ENCODE measurements at regions not wholly inside any gene's neighbourhood (a gene's known extent, or its start where the extent isn't known, plus 50 kb on each side); places are given as distances from the start of the nearest gene placed in this dataset.
A peak's percentile ranks its signal among the peaks of the same experiment; 100 is the strongest.

DNA sequence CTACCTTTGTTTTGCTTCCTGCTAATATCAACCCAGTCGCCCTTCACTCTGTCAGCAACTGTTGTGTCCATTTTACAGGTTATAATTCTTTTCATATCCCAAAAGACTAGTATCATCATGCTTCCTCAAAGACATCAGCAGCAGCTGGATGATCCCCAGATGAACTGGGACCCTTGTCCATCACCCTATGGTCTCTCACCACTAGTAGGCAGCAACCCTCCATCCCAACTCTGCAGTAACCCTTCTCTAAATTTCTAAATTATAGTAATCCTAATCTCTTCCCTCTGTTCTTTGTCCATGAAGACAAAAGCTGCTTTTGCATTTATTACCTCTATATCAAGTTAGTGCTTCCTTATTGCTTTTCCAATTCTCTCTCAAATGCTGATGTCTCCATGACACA, 1025.8 kb downstream of the FAM181B start:
- no peak overlapping the region for H3K9ac ChIP-seq (ENCODE audit: control insufficient read depth, insufficient read depth, low read length)
- in situ Hi-C loops (cut with MboI) = no loop called here
- no peak overlapping the region for H2AFZ ChIP-seq (ENCODE audit: control insufficient read depth, low read depth, low read length)
- H3K4me3 ChIP-seq = no peak overlapping the region
- H3K4me2 ChIP-seq (ENCODE audit: control insufficient read depth, insufficient read depth) = no peak overlapping the region
- ChIA-PET RAD21 (ENCODE audit: unreplicated experiment) (interaction anchor here (0.6 kb wide), 1 partner anchor 781 kb away, joined by 3 read pairs; no protein-coding TSS in a partner anchor), SMC1A (ENCODE audit: uncharacterized antibody, unreplicated experiment) (interaction anchor here (0.7 to 1.7 kb wide), 2 partner anchors 9 to 254 kb away, joined by 3 read pairs; no protein-coding TSS in a partner anchor), POLR2A (no interaction called here), CTCF (interaction anchor here (0.8 to 2.1 kb wide), 4 partner anchors 9 to 518 kb away, joined by 3 to 7 read pairs (median 4); no protein-coding TSS in a partner anchor)
- H4K20me1 ChIP-seq (ENCODE audit: control insufficient read depth, insufficient read depth) = no peaks in the 10 kb centered on the region
- DNase-seq (ENCODE audit: low read depth, low spot score) = no peak
- H3K4me1 ChIP-seq (ENCODE audit: control insufficient read depth, insufficient read depth, low read length) = no peaks in the 10 kb centered on the region
- peak; percentile 44 for TF ChIP-seq RAD21 (IDR thresholded peaks at IDR 0.05; ENCODE audit: insufficient read depth, low read depth, low read length)
- no peak for TF ChIP-seq IKZF2 (IDR thresholded peaks at IDR 0.05)
- TF ChIP-seq MYB (IDR thresholded peaks at IDR 0.05; ENCODE audit: borderline replicate concordance, low read depth, low read length) = no peak
- TF ChIP-seq STAT1 (conservative IDR thresholded peaks at IDR 0.05) = no peak
- TF ChIP-seq, protein P1, sequence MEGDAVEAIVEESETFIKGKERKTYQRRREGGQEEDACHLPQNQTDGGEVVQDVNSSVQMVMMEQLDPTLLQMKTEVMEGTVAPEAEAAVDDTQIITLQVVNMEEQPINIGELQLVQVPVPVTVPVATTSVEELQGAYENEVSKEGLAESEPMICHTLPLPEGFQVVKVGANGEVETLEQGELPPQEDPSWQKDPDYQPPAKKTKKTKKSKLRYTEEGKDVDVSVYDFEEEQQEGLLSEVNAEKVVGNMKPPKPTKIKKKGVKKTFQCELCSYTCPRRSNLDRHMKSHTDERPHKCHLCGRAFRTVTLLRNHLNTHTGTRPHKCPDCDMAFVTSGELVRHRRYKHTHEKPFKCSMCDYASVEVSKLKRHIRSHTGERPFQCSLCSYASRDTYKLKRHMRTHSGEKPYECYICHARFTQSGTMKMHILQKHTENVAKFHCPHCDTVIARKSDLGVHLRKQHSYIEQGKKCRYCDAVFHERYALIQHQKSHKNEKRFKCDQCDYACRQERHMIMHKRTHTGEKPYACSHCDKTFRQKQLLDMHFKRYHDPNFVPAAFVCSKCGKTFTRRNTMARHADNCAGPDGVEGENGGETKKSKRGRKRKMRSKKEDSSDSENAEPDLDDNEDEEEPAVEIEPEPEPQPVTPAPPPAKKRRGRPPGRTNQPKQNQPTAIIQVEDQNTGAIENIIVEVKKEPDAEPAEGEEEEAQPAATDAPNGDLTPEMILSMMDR (IDR thresholded peaks at IDR 0.05 in 2 of 3, conservative IDR thresholded peaks at IDR 0.05 in 1 of 3; ENCODE audit: control insufficient read depth in 2 of 3, extremely low read depth in 1 of 3, insufficient read depth in 1 of 3, low read depth in 3 of 3, low read length in 3 of 3) = peak; percentile 31 to 52 (median 37)
- TF ChIP-seq SPI1 (IDR thresholded peaks at IDR 0.05; ENCODE audit: borderline replicate concordance, insufficient read depth, low read depth, low read length) = no peak
- TF ChIP-seq TBL1XR1 (IDR thresholded peaks at IDR 0.05; ENCODE audit: low read depth, low read length) = no peak
- TF ChIP-seq, protein P2, sequence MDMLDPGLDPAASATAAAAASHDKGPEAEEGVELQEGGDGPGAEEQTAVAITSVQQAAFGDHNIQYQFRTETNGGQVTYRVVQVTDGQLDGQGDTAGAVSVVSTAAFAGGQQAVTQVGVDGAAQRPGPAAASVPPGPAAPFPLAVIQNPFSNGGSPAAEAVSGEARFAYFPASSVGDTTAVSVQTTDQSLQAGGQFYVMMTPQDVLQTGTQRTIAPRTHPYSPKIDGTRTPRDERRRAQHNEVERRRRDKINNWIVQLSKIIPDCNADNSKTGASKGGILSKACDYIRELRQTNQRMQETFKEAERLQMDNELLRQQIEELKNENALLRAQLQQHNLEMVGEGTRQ (IDR thresholded peaks at IDR 0.05; ENCODE audit: borderline replicate concordance, low read depth, low read length) = no peak
- no peak for TF ChIP-seq POU2F2 (IDR thresholded peaks at IDR 0.05; ENCODE audit: borderline replicate concordance, low read depth, low read length)
- TF ChIP-seq RCOR1 (conservative IDR thresholded peaks at IDR 0.05; ENCODE audit: low read depth, low read length) = no peak
- no peak for TF ChIP-seq CREB1 (IDR thresholded peaks at IDR 0.05; ENCODE audit: low read depth)
- no peak for TF ChIP-seq BMI1 (IDR thresholded peaks at IDR 0.05; ENCODE audit: borderline replicate concordance)
- no peak for TF ChIP-seq POLR2A (IDR thresholded peaks at IDR 0.05; ENCODE audit: low read depth, low read length)
- TF ChIP-seq, protein P3, sequence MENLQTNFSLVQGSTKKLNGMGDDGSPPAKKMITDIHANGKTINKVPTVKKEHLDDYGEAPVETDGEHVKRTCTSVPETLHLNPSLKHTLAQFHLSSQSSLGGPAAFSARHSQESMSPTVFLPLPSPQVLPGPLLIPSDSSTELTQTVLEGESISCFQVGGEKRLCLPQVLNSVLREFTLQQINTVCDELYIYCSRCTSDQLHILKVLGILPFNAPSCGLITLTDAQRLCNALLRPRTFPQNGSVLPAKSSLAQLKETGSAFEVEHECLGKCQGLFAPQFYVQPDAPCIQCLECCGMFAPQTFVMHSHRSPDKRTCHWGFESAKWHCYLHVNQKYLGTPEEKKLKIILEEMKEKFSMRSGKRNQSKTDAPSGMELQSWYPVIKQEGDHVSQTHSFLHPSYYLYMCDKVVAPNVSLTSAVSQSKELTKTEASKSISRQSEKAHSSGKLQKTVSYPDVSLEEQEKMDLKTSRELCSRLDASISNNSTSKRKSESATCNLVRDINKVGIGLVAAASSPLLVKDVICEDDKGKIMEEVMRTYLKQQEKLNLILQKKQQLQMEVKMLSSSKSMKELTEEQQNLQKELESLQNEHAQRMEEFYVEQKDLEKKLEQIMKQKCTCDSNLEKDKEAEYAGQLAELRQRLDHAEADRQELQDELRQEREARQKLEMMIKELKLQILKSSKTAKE (IDR thresholded peaks at IDR 0.05; ENCODE audit: low read depth, poor library complexity, severe bottlenecking) = no peak
- no peak for TF ChIP-seq POLR2AphosphoS2 (IDR thresholded peaks at IDR 0.05; ENCODE audit: low read depth, low read length)
- TF ChIP-seq, protein P4, sequence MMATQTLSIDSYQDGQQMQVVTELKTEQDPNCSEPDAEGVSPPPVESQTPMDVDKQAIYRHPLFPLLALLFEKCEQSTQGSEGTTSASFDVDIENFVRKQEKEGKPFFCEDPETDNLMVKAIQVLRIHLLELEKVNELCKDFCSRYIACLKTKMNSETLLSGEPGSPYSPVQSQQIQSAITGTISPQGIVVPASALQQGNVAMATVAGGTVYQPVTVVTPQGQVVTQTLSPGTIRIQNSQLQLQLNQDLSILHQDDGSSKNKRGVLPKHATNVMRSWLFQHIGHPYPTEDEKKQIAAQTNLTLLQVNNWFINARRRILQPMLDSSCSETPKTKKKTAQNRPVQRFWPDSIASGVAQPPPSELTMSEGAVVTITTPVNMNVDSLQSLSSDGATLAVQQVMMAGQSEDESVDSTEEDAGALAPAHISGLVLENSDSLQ (IDR thresholded peaks at IDR 0.05) = no peak
- no peak for TF ChIP-seq CHD4 (IDR thresholded peaks at IDR 0.05)
- no peaks in the 10 kb centered on the region for H3K79me2 ChIP-seq (ENCODE audit: control insufficient read depth, insufficient read depth, low read length)
- H3K36me3 ChIP-seq (ENCODE audit: control insufficient read depth in 2 of 2, insufficient read depth in 2 of 2, low read length in 1 of 2) = no peaks in the 10 kb centered on the region
- no peak overlapping the region for H3K27ac ChIP-seq (ENCODE audit: control insufficient read depth, insufficient read depth)
- H3K27me3 ChIP-seq (replicated peaks in 1 of 2; ENCODE audit: control insufficient read depth in 2 of 2, insufficient read depth in 2 of 2, low read length in 1 of 2) = no peaks in the 10 kb centered on the region
- intact Hi-C loops (cut with micrococcal nuclease; ENCODE audit: unreplicated experiment) = no loop called here
- no peak for ATAC-seq
- no TSS peak for BruUV-seq (replicated peaks)
- 0% methylated on average over 1 of the region's 1 CpG for WGBS (ENCODE audit: insufficient coverage, insufficient replicate concordance, low lambda C conversion rate, missing lambda C conversion rate)
- H3K9me3 ChIP-seq (replicated peaks; ENCODE audit: control insufficient read depth, insufficient read depth, low read length) = no peaks in the 10 kb centered on the region
- FAIRE-seq = no peak
